ENCODE measurements at regions not wholly inside any gene's neighbourhood (a gene's known extent, or its start where the extent isn't known, plus 50 kb on each side); places are given as distances from the start of the nearest gene placed in this dataset.
"Not testable (repeated sequence)": the region's sequence is repeated elsewhere in the genome, so short reads cannot be mapped to it uniquely, and the experiment has no call there.

DNA sequence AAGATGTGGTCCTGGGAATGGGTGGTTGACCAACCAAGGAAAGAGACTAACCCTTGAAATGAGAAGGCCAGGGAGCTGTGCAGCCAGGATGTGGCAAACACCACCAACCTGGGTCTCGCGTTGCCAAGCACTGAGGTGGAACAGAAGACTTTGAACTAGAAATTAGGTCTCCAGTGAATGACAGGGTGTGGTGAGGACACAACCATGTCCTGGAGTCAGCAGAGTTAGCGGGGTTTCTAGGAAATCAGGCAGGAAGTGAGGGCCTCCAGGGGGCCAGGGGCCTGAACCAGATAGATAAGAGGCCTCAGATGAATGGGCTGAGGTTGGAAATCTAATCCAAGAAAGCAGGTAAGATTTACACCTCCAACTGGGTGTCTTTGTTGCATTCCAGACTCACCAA lies 353.3 kb upstream of the ARID1B start:
- DNase-seq, result no peak
- TF ChIP-seq, protein P1, sequence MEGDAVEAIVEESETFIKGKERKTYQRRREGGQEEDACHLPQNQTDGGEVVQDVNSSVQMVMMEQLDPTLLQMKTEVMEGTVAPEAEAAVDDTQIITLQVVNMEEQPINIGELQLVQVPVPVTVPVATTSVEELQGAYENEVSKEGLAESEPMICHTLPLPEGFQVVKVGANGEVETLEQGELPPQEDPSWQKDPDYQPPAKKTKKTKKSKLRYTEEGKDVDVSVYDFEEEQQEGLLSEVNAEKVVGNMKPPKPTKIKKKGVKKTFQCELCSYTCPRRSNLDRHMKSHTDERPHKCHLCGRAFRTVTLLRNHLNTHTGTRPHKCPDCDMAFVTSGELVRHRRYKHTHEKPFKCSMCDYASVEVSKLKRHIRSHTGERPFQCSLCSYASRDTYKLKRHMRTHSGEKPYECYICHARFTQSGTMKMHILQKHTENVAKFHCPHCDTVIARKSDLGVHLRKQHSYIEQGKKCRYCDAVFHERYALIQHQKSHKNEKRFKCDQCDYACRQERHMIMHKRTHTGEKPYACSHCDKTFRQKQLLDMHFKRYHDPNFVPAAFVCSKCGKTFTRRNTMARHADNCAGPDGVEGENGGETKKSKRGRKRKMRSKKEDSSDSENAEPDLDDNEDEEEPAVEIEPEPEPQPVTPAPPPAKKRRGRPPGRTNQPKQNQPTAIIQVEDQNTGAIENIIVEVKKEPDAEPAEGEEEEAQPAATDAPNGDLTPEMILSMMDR (IDR thresholded peaks at IDR 0.05; ENCODE audit: low read depth, low read length), result no peak
- no peaks in the 10 kb centered on the region for H3K36me3 ChIP-seq
- peaks cover 3% of the 10 kb centered on the region; the same call in 1 of the 2 replicates for H3K9me3 ChIP-seq
- peaks cover 12% of the 10 kb centered on the region for H3K4me1 ChIP-seq
- H3K27me3 ChIP-seq, result no peaks in the 10 kb centered on the region
- no peak overlapping the region for H3K4me3 ChIP-seq (ENCODE audit: low read depth, low read length)

DNA sequence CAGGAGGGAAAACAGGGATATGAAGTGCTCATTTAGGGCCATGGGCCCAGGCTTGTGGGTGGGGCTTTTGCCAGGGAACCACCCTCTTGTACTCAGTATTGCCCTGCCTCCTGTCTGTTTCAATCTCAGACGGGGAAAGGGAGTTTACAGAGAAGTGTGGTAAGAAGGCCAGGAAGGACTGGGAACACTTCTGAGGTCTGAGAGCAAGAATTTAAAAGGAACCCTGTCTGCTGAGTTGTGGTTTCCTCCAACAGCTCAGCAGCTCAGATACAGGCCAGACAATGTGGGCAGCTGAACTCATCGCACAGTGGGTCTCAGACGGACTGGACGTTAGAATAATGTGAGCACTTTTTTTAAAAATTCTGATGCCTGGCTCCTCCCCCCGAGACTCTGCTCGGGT lies 354.1 kb upstream of the ARID1B start:
- Histone ChIP-seq H3K9me3 (peaks cover 3% of the 10 kb centered on the region; the same call in 1 of the 2 replicates), H3K4me3 (ENCODE audit: low read depth, low read length) (no peak overlapping the region), H3K27me3 (no peaks in the 10 kb centered on the region), H3K36me3 (no peaks in the 10 kb centered on the region), H3K4me1 (peaks cover 12% of the 10 kb centered on the region)
- no peak for DNase-seq
- TF ChIP-seq, protein P1 (IDR thresholded peaks at IDR 0.05; ENCODE audit: low read depth, low read length), result no peak

DNA sequence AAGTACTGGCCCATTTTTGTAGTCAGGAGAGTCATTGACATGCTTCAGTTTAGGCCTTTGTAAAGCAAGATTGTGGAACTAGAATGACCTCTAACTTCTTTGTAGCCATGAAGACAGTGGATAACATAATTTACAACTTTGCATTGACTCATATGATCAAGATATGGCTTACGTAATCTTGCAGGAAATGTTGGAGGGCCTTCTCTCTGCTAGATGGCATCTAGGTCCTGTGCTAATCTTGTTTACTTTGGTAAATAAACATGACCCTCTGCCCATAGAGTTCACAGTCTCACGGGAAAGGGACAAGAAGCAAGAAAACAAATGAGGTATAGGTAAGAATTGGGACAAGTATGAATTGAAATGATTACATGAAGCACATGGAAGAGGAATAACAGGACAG lies 355.2 kb upstream of the ARID1B start:
- DNase-seq, result no peak
- TF ChIP-seq, protein P1 (IDR thresholded peaks at IDR 0.05; ENCODE audit: low read depth, low read length), result no peak

DNA sequence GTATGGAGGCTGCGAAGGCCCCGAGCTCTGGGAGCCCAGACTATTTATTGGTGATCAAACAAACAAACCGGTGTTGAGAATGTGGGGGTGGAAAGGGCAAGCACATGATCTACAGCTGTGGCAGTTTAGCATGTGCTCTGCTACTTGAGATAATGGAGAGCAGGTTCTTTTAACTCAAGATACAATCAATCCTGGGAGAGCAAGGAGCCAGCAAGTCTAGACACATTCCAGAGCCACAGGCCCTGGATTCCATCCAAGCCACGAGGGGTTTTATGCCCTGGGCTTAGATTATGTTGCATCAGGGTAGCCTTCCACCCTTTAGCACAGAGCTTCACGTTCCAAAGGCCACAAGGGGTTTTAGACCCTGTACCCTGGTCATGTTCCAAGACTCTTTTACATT lies 355.9 kb upstream of the ARID1B start:
- H3K27me3 ChIP-seq; H3K4me3 ChIP-seq (ENCODE audit: low read depth, low read length); H3K9me3 ChIP-seq; H3K4me1 ChIP-seq; H3K36me3 ChIP-seq: not testable (repeated sequence)
- peak; percentile 73 for DNase-seq

More for the DNA sequence above, 355.2 kb upstream of the ARID1B start:
- no peak overlapping the region for H3K4me3 ChIP-seq (ENCODE audit: low read depth, low read length)
- H3K27me3 ChIP-seq, result no peaks in the 10 kb centered on the region
- H3K4me1 ChIP-seq, result peaks cover 9% of the 10 kb centered on the region
- no peaks in the 10 kb centered on the region; the same call in 1 of the 2 replicates for H3K36me3 ChIP-seq
- H3K9me3 ChIP-seq, result peaks cover 3% of the 10 kb centered on the region; the same call in 1 of the 2 replicates

DNA sequence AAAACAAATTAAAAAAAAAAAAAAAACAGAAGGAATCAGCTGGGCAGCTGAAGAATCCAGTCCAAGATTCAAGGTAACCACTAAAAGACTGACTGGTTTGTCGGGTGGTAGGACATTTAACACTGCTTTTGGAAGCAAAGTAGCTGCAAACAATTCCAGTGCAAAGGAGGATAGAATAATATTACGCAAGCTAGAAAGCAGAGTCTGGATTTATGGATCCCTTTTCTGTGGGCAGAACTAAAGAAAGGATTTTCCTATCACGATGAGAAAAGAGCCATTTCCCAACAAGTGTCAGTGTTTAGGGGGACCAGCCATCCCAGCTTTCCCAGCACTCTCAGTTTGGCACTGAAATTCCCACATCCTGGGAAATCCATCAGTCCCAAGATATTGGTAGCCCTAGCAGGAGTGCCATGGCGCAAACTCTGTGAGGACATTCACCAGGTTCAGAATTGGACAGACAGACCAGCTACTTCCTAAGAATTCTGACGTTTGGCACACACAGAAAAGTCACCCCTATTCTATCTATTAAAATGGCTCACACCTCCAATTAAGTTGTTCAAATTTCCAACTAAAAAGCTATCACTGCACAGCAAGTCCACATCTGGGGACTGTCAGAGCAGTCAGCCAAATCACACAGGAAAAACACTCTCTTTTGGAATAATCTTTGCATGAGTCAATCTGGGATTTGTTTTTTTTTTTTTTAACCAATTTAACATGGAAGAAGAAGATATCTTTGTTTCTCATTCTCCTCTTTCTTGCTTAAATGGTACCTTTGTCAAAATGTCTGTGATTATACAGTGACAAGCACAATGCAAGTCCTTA lies 356.8 kb upstream of the ARID1B start:
- H3K4me3 ChIP-seq (ENCODE audit: low read depth, low read length), result no peak overlapping the region
- H3K27me3 ChIP-seq, result no peaks in the 10 kb centered on the region
- TF ChIP-seq, protein P1 (IDR thresholded peaks at IDR 0.05; ENCODE audit: low read depth, low read length), result no peak
- no peak for DNase-seq
- H3K9me3 ChIP-seq, result peaks cover 3% of the 10 kb centered on the region; the same call in 1 of the 2 replicates
- H3K4me1 ChIP-seq, result peaks cover 6% of the 10 kb centered on the region
- H3K36me3 ChIP-seq, result no peaks in the 10 kb centered on the region; the same call in 1 of the 2 replicates

DNA sequence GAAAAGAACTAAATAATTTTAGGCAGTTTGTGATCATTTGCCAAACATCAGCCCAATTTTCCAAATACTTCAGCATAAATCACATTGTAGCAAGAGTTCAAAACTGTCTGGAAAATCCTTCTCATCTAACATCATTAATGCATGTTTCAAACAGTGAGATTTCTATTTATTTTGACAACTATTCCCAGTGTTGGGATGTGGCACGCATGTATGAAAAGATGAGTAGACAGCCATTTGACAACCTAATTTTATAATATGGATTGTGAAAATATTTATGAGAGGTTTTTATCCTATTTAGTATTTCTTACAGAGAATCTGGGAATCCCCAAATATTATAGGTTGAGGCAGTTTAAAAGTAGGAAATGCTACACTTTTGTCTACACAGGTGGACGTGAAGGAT lies 357.6 kb upstream of the ARID1B start:
- Histone ChIP-seq H3K4me1 (peaks cover 6% of the 10 kb centered on the region), H3K4me3 (ENCODE audit: low read depth, low read length) (no peak overlapping the region), H3K36me3 (no peaks in the 10 kb centered on the region; the same call in 1 of the 2 replicates), H3K27me3 (no peaks in the 10 kb centered on the region), H3K9me3 (peaks cover 3% of the 10 kb centered on the region; the same call in 1 of the 2 replicates)
- no peak for DNase-seq
- TF ChIP-seq, protein P1 (IDR thresholded peaks at IDR 0.05; ENCODE audit: low read depth, low read length), result no peak

Measured in BE2C (cell line).